Neural cell (in vitro differentiated cells): ENCODE measurements at regions not wholly inside any gene's neighbourhood (a gene's known extent, or its start where the extent isn't known, plus 50 kb on each side); places are given as distances from the start of the nearest gene placed in this dataset.

Source experiments
- H2AFZ ChIP-seq: fragments of 200-600, 300-800 bp; sonication (generic), shearing (Covaris generic); 2 replicates; pipeline ENCODE4 v1.6.0; 2014; ENCODE audit warnings: low read depth, mild to moderate bottlenecking, antibody characterized with exemption, low read length, moderate library complexity
- H3F3A ChIP-seq: fragments of 200-600 bp; shearing (Covaris generic); 2 replicates; pipeline ENCODE4 v1.6.1; 2016; ENCODE audit warnings: mild to moderate bottlenecking, moderate library complexity, mixed read lengths, antibody characterized with exemption, low read length; ENCODE audit not compliant: insufficient read depth, poor library complexity, severe bottlenecking
- H3K27ac ChIP-seq: fragments of 200-600, 300-800 bp; sonication (generic), shearing (Covaris generic); 2 replicates; pipeline ENCODE4 v1.5.1; 2014; ENCODE audit warnings: mild to moderate bottlenecking, low read length, moderate library complexity
- H3K27me3 ChIP-seq: fragments of 300-800, 200-600 bp; sonication (generic), shearing (Covaris generic); 2 replicates; pipeline ENCODE4 v1.6.0; 2014; ENCODE audit warnings: mild to moderate bottlenecking, low read depth, low read length, moderate library complexity; ENCODE audit not compliant: insufficient read depth
- H3K36me3 ChIP-seq: fragments of 300-800, 200-600 bp; sonication (generic), shearing (Covaris generic); 2 replicates; pipeline ENCODE4 v1.5.1; 2014; ENCODE audit warnings: mild to moderate bottlenecking, antibody characterized with exemption, low read length, moderate library complexity; ENCODE audit not compliant: insufficient read depth
- H3K4me2 ChIP-seq: fragments of 300-800, 200-600 bp; sonication (generic), shearing (Covaris generic); 2 replicates; pipeline ENCODE4 v1.6.0; 2014; ENCODE audit warnings: mild to moderate bottlenecking, low read length
- H3K4me3 ChIP-seq: fragments of 300-800, 200-600 bp; sonication (generic), shearing (Covaris generic); 2 replicates; pipeline ENCODE4 v1.5.1; 2014; ENCODE audit warnings: mild to moderate bottlenecking, low read length, moderate library complexity
- H3K79me2 ChIP-seq: fragments of 200-600 bp; shearing (Covaris generic); replicated peaks from 2 replicates; pipeline ENCODE4 v1.6.0; 2014; ENCODE audit warnings: mild to moderate bottlenecking, low read length, moderate library complexity; ENCODE audit not compliant: insufficient read depth
- H3K9ac ChIP-seq: fragments of 300-800, 200-600 bp; sonication (generic), shearing (Covaris generic); 2 replicates; pipeline ENCODE4 v1.6.1; 2016; ENCODE audit warnings: mild to moderate bottlenecking, low read length, mixed read lengths
- H3K9me2 ChIP-seq: fragments of 200-600 bp; shearing (Covaris generic); 2 replicates; pipeline ENCODE4 v1.6.1; 2016; ENCODE audit warnings: mild to moderate bottlenecking, low read length, mixed read lengths; ENCODE audit not compliant: insufficient read depth
- H3K9me3 ChIP-seq: fragments of 200-600, 300-800 bp; sonication (generic), shearing (Covaris generic); 2 replicates; pipeline ENCODE4 v1.6.1; 2016; ENCODE audit warnings: mild to moderate bottlenecking, mixed run types, low read length, moderate library complexity, mixed read lengths
- H4K20me1 ChIP-seq: fragments of 200-600 bp; shearing (Covaris generic); 2 replicates; pipeline ENCODE4 v1.6.1; 2016; ENCODE audit warnings: mild to moderate bottlenecking, mixed run types; ENCODE audit not compliant: insufficient read depth
- CTCF ChIP-seq: fragments of 450-650 bp; IDR thresholded peaks from 2 replicates; pipeline ENCODE4 v1.5.1; 2014; ENCODE audit warnings: antibody characterized with exemption, mild to moderate bottlenecking, moderate library complexity; ENCODE audit not compliant: poor library complexity, severe bottlenecking
- EP300 ChIP-seq: fragments of 450-650 bp; conservative IDR thresholded peaks from 2 replicates; pipeline ENCODE4 v1.6.1; 2014; ENCODE audit warnings: antibody characterized with exemption, mild to moderate bottlenecking, moderate library complexity; ENCODE audit not compliant: poor library complexity, severe bottlenecking
- EZH2 ChIP-seq: fragments of 200-600, 300-800 bp; shearing (Covaris generic), sonication (generic); IDR thresholded peaks from 2 replicates; pipeline ENCODE4 v1.6.1; 2014; ENCODE audit warnings: antibody characterized with exemption, low read length, borderline replicate concordance, mild to moderate bottlenecking; ENCODE audit not compliant: insufficient read depth, poor library complexity, severe bottlenecking
- MXI1 ChIP-seq: fragments of 450-650 bp; conservative IDR thresholded peaks from 2 replicates; pipeline ENCODE4 v1.6.1; 2014; ENCODE audit warnings: antibody characterized with exemption, mild to moderate bottlenecking; ENCODE audit not compliant: poor library complexity, severe bottlenecking
- POLR2AphosphoS5 ChIP-seq: IDR thresholded peaks from 2 replicates; pipeline ENCODE4 v1.6.1; 2012
- RAD21 ChIP-seq: fragments of 450-650 bp; conservative IDR thresholded peaks from 2 replicates; pipeline ENCODE4 v1.6.1; 2014; ENCODE audit warnings: antibody characterized with exemption, mild to moderate bottlenecking, moderate library complexity
- REST ChIP-seq: IDR thresholded peaks from 2 replicates; pipeline ENCODE4 v1.6.1; 2012; ENCODE audit warnings: borderline replicate concordance
- SMC3 ChIP-seq: fragments of 450-650 bp; conservative IDR thresholded peaks from 2 replicates; pipeline ENCODE4 v1.6.1; 2014; ENCODE audit warnings: antibody characterized with exemption, mild to moderate bottlenecking, moderate library complexity; ENCODE audit not compliant: poor library complexity
- TAF1 ChIP-seq: IDR thresholded peaks from 2 replicates; pipeline ENCODE4 v1.6.1; 2012; ENCODE audit warnings: low read depth

- Histone ChIP-seq H3F3A (no peaks in the 10 kb centered on the region), H3K79me2 (no peaks in the 10 kb centered on the region), H3K27me3 (no peaks in the 10 kb centered on the region), H3K9me3 (no peaks in the 10 kb centered on the region), H2AFZ (no peak overlapping the region), H3K9ac (no peak overlapping the region), H3K36me3 (no peaks in the 10 kb centered on the region), H4K20me1 (no peaks in the 10 kb centered on the region), H3K4me2 (no peak overlapping the region), H3K27ac (no peak overlapping the region), H3K9me2 (no peaks in the 10 kb centered on the region), H3K4me3 (no peak overlapping the region)
- TF ChIP-seq TAF1 (no peak), RAD21 (no peak), REST (no peak), EZH2 (no peak), SMC3 (no peak), POLR2AphosphoS5 (no peak), CTCF (no peak), MXI1 (no peak), EP300 (no peak)
These were observed 188.4 kb upstream of the PRDM9 start for GRCh38 chr5:23318960-23319359.

- Histone ChIP-seq H3K9me2 (no peaks in the 10 kb centered on the region), H4K20me1 (no peaks in the 10 kb centered on the region), H3K79me2 (no peaks in the 10 kb centered on the region), H3F3A (no peaks in the 10 kb centered on the region), H3K27me3 (no peaks in the 10 kb centered on the region), H3K9ac (no peak overlapping the region), H2AFZ (no peak overlapping the region), H3K4me2 (no peak overlapping the region), H3K9me3 (no peaks in the 10 kb centered on the region), H3K4me3 (no peak overlapping the region), H3K27ac (no peak overlapping the region), H3K36me3 (no peaks in the 10 kb centered on the region)
- TF ChIP-seq MXI1 (no peak), POLR2AphosphoS5 (no peak), RAD21 (no peak), EP300 (no peak), EZH2 (no peak), REST (no peak), TAF1 (no peak), SMC3 (no peak), CTCF (no peak)
These were observed 189.2 kb upstream of the PRDM9 start for GRCh38 chr5:23318166-23318565.
